GM18909 (cell line): ENCODE measurements at regions not wholly inside any gene's neighbourhood (a gene's known extent, or its start where the extent isn't known, plus 50 kb on each side); places are given as distances from the start of the nearest gene placed in this dataset.
A peak's percentile ranks its signal among the peaks of the same experiment; 100 is the strongest.
"Not testable (repeated sequence)": the region's sequence is repeated elsewhere in the genome, so short reads cannot be mapped to it uniquely, and the experiment has no call there.

Experiments
- ATAC-seq: cut with Tn5 transposase; IDR thresholded peaks from one replicate; pipeline ENCODE4 v1.9.1; 2021; ENCODE audit warnings: mild to moderate bottlenecking; ENCODE audit not compliant: unreplicated experiment, poor library complexity

GRCh38 chr3:67252906-67253305 is 254.8 kb downstream of the KBTBD8 start:
- ATAC-seq: not testable (repeated sequence)

- ATAC-seq: no peak
These were observed 280.0 kb downstream of the KBTBD8 start for GRCh38 chr3:67278015-67278618.

GRCh38 chr3:67286586-67286985 is 288.5 kb downstream of the KBTBD8 start:
- ATAC-seq: no peak

GRCh38 chr3:67288466-67289106 is 290.5 kb downstream of the KBTBD8 start:
- ATAC-seq: no peak

- ATAC-seq: no peak
These were observed 291.5 kb downstream of the KBTBD8 start for GRCh38 chr3:67289626-67290025.

GRCh38 chr3:67290438-67290837 is 292.3 kb downstream of the KBTBD8 start:
- peak; percentile 56 for ATAC-seq

GRCh38 chr3:67291287-67292252 is 293.5 kb downstream of the KBTBD8 start:
- no peak for ATAC-seq

- ATAC-seq: no peak
These were observed 294.4 kb downstream of the KBTBD8 start for GRCh38 chr3:67292356-67293121.

GRCh38 chr3:67294341-67294740 is 296.2 kb downstream of the KBTBD8 start:
- no peak for ATAC-seq

GRCh38 chr3:67296039-67296892 is 298.2 kb downstream of the KBTBD8 start:
- no peak for ATAC-seq

- no peak for ATAC-seq
These were observed 299.8 kb downstream of the KBTBD8 start for GRCh38 chr3:67297715-67298475.

GRCh38 chr3:67301556-67301955 is 303.4 kb downstream of the KBTBD8 start:
- ATAC-seq: no peak

- no peak for ATAC-seq
These were observed 304.4 kb downstream of the KBTBD8 start for GRCh38 chr3:67302489-67302888.

GRCh38 chr3:67305160-67305559 is 307.1 kb downstream of the KBTBD8 start:
- ATAC-seq: no peak

- ATAC-seq: no peak
These were observed 307.8 kb downstream of the KBTBD8 start for GRCh38 chr3:67305922-67306321.

- ATAC-seq: no peak
These were observed 313.3 kb downstream of the KBTBD8 start for GRCh38 chr3:67311440-67311839.

- ATAC-seq: no peak
These were observed 314.0 kb downstream of the KBTBD8 start for GRCh38 chr3:67312155-67312554.

GRCh38 chr3:67318162-67318561 is 320.1 kb downstream of the KBTBD8 start:
- ATAC-seq: no peak

- no peak for ATAC-seq
These were observed 326.4 kb downstream of the KBTBD8 start for GRCh38 chr3:67324554-67324953.
